Tibial nerve (tissue), 3 donors: ENCODE measurements at regions not wholly inside any gene's neighbourhood (a gene's known extent, or its start where the extent isn't known, plus 50 kb on each side); places are given as distances from the start of the nearest gene placed in this dataset.

Source experiments
- CTCF ChIP-seq, 5 experiments: fragments of 200-600 bp in 3 of 5; fragments of 450-650 bp in 2 of 5; sonication (generic) in 3 of 5; IDR thresholded peaks; one replicate each; pipeline ENCODE4 v1.5.1; 2016 to 2019; ENCODE audit warnings: antibody characterized with exemption in 5 of 5, mild to moderate bottlenecking in 3 of 5, moderate library complexity in 2 of 5
- POLR2A ChIP-seq, 2 donors: fragments of 450-650 bp; IDR thresholded peaks; one replicate each; pipeline ENCODE4 v1.6.1; 2017; ENCODE audit warnings: antibody characterized with exemption in 2 of 2, mild to moderate bottlenecking in 2 of 2, moderate library complexity in 2 of 2

- no peak for TF ChIP-seq CTCF (IDR thresholded peaks at IDR 0.05)
- no peak for TF ChIP-seq POLR2A (IDR thresholded peaks at IDR 0.05)
Measured at GRCh38 chr20:51329845-51330244, 212.7 kb downstream of the NFATC2 start.
